ENCODE measurements at regions not wholly inside any gene's neighbourhood (a gene's known extent, or its start where the extent isn't known, plus 50 kb on each side); places are given as distances from the start of the nearest gene placed in this dataset.

GRCh38 chr9:1804128-1804865, 210.8 kb upstream of the SMARCA2 start:
- Histone ChIP-seq H3K9me3 (no peaks in the 10 kb centered on the region), H3K4me3 (no peak overlapping the region), H3K4me1 (no peaks in the 10 kb centered on the region), H3K4me2 (no peak overlapping the region), H3K27ac (no peak overlapping the region)
- TF ChIP-seq HEYL (CRISPR knock-in tag; IDR thresholded peaks at IDR 0.05): no peak
- no peak for TF ChIP-seq CEBPB (IDR thresholded peaks at IDR 0.05)
- TF ChIP-seq HES2 (IDR thresholded peaks at IDR 0.05): no peak
- TF ChIP-seq HOXB13 (CRISPR knock-in tag; IDR thresholded peaks at IDR 0.05; ENCODE audit: low read depth): no peak
- no peak for TF ChIP-seq MAZ (IDR thresholded peaks at IDR 0.05; ENCODE audit: borderline replicate concordance, low read depth, low read length)
- no peak for TF ChIP-seq PHF8 (IDR thresholded peaks at IDR 0.05; ENCODE audit: borderline replicate concordance, low read depth)
- no peak for TF ChIP-seq ZC3H11A (IDR thresholded peaks at IDR 0.05)
- no peak for TF ChIP-seq E2F6 (IDR thresholded peaks at IDR 0.05; ENCODE audit: borderline replicate concordance, low read depth)
- no peak for TF ChIP-seq ZNF302 (CRISPR knock-in tag; IDR thresholded peaks at IDR 0.05)
- TF ChIP-seq REST (IDR thresholded peaks at IDR 0.05): no peak
- no peak for TF ChIP-seq MAX (IDR thresholded peaks at IDR 0.05)
- no peak for TF ChIP-seq CBX8 (IDR thresholded peaks at IDR 0.05)
- TF ChIP-seq FOSB (CRISPR knock-in tag; IDR thresholded peaks at IDR 0.05): no peak
- TF ChIP-seq ELK1 (IDR thresholded peaks at IDR 0.05; ENCODE audit: low read depth, low read length): no peak
- no peak for TF ChIP-seq HDAC2 (IDR thresholded peaks at IDR 0.05)
- no peak for TF ChIP-seq NFE2L2 (conservative IDR thresholded peaks at IDR 0.05; ENCODE audit: low read length)
- no peak for TF ChIP-seq KDM5A (IDR thresholded peaks at IDR 0.05)
- no peak for TF ChIP-seq RAD21 (conservative IDR thresholded peaks at IDR 0.05 in 1 of 2, IDR thresholded peaks at IDR 0.05 in 1 of 2)
- no peak for TF ChIP-seq USF2 (IDR thresholded peaks at IDR 0.05)
- no peak for TF ChIP-seq GATA3 (IDR thresholded peaks at IDR 0.05; ENCODE audit: borderline replicate concordance)
- ATAC-seq (no peak), DNase-seq (ENCODE audit: low read depth in 1 of 2, low spot score in 1 of 2) (no peak), FAIRE-seq (no peak)
- POLR2A ChIA-PET: no interaction called here
- WGBS (ENCODE audit: missing lambda C conversion rate): 10% methylated on average over 4 of the region's 4 CpGs
- CTCF ChIA-PET: interaction anchor here (0.7 kb wide), 1 partner anchor 12 kb away, joined by 3 read pairs; no protein-coding TSS in a partner anchor

- ATAC-seq (no peak), FAIRE-seq (no peak), DNase-seq (ENCODE audit: low read depth in 1 of 2, low spot score in 1 of 2) (no peak)
- Histone ChIP-seq H3K9me3 (no peaks in the 10 kb centered on the region), H3K4me3 (no peak overlapping the region), H3K4me1 (no peaks in the 10 kb centered on the region), H3K27ac (no peak overlapping the region), H3K4me2 (no peak overlapping the region)
- CTCF ChIA-PET: no interaction called here
- POLR2A ChIA-PET: no interaction called here
- WGBS (ENCODE audit: missing lambda C conversion rate): 1% methylated on average over 3 of the region's 3 CpGs
- TF ChIP-seq USF2 (IDR thresholded peaks at IDR 0.05): no peak
- TF ChIP-seq KDM5A (IDR thresholded peaks at IDR 0.05): no peak
- no peak for TF ChIP-seq EHF (CRISPR knock-in tag; IDR thresholded peaks at IDR 0.05)
- no peak for TF ChIP-seq ATOH8 (CRISPR knock-in tag; IDR thresholded peaks at IDR 0.05; ENCODE audit: low read depth)
- no peak for TF ChIP-seq POLR2AphosphoS2 (conservative IDR thresholded peaks at IDR 0.05; ENCODE audit: low read length)
- TF ChIP-seq PBX3 (IDR thresholded peaks at IDR 0.05): no peak
- no peak for TF ChIP-seq HOXB13 (CRISPR knock-in tag; IDR thresholded peaks at IDR 0.05; ENCODE audit: low read depth)
- no peak for TF ChIP-seq ZFP36 (IDR thresholded peaks at IDR 0.05; ENCODE audit: borderline replicate concordance, partially characterized antibody)
- TF ChIP-seq EP300 (IDR thresholded peaks at IDR 0.05): no peak
- no peak for TF ChIP-seq TFCP2L1 (CRISPR knock-in tag; IDR thresholded peaks at IDR 0.05)
- no peak for TF ChIP-seq HEYL (CRISPR knock-in tag; IDR thresholded peaks at IDR 0.05)
Observed at GRCh38 chr9:1829719-1830118, 185.4 kb upstream of the SMARCA2 start.

Measured in A549 (cell line).